HepG2 (cell line): ENCODE measurements at regions not wholly inside any gene's neighbourhood (a gene's known extent, or its start where the extent isn't known, plus 50 kb on each side); places are given as distances from the start of the nearest gene placed in this dataset.

ENCODE experiments used
- ATAC-seq: fragments of 200-7000 bp; cut with Tn5 transposase; 3 replicates; pipeline ENCODE4 v1.9.1; 2020; ENCODE audit warnings: mild to moderate bottlenecking, moderate library complexity
- BruUV-seq: library from RNA; stranded (reverse); fragments of 400-500 nt; replicated peaks from 2 replicates; lab custom pipeline; 2021; lab: Mats Ljungman, UMichigan
- CTCF ChIA-PET: fragments of 300-600 bp; formaldehyde crosslinking; extraction: SDS; loops from one replicate; lab custom pipeline; 2021; ENCODE audit warnings: low total read pairs, inconsistent platforms, low intra/inter-chr PET ratio; lab: Yijun Ruan, JAX
- POLR2A ChIA-PET: fragments of 350-600 bp; sonication (Branson Sonifier 250); formaldehyde crosslinking; loops from one replicate; lab custom pipeline; 2020; ENCODE audit warnings: antibody characterized with exemption, inconsistent platforms; lab: Yijun Ruan, JAX
- DNase-seq: peaks from one replicate; pipeline ENCODE4 v3.0.0-alpha.2; 2015; ENCODE audit warnings: low spot score
- FAIRE-seq: peaks from 3 replicates; lab custom pipeline; 2011; peaks lifted over from hg19 to GRCh38; lab: Jason Lieb, UNC
- H2AFZ ChIP-seq: one replicate; pipeline ENCODE4 v1.6.1; 2011; ENCODE audit warnings: low read length, inconsistent platforms
- H3K27ac ChIP-seq: fragments of 300-600 bp; 3 replicates; pipeline ENCODE4 v1.8.0; 2011; ENCODE audit warnings: mixed run types, mild to moderate bottlenecking, mixed read lengths, low read length, inconsistent platforms; ENCODE audit not compliant: insufficient read depth; ENCODE audit errors: extremely low read length
- H3K27me3 ChIP-seq, 2 experiments: fragments of 200-600 bp in 1 of 2; 2 replicates in 1 of 2; 3 replicates in 1 of 2; pipeline versions ENCODE4 v1.6.0 to v1.8.0; 2011; ENCODE audit warnings: low read length in 2 of 2, mild to moderate bottlenecking in 2 of 2, moderate library complexity in 2 of 2, inconsistent platforms in 1 of 2; ENCODE audit not compliant: insufficient read depth in 2 of 2, control insufficient read depth in 1 of 2
- H3K36me3 ChIP-seq, 2 experiments: fragments of 200-600 bp in 1 of 2; replicated peaks in 1 of 2; 2 replicates in 1 of 2; 3 replicates in 1 of 2; pipeline versions ENCODE4 v1.5.1 to v1.8.0; 2011; ENCODE audit warnings: low read length in 2 of 2, inconsistent platforms in 1 of 2; ENCODE audit not compliant: insufficient read depth in 2 of 2, control insufficient read depth in 1 of 2
- H3K4me1 ChIP-seq: 2 replicates; pipeline ENCODE4 v1.5.1; 2012; ENCODE audit warnings: low read length, inconsistent platforms; ENCODE audit not compliant: insufficient read depth
- H3K4me2 ChIP-seq: 2 replicates; pipeline ENCODE4 v1.6.0; 2011; ENCODE audit warnings: low read depth, low read length, inconsistent platforms
- H3K4me3 ChIP-seq, 3 experiments: fragments of 200-600 bp in 1 of 3; sonication (generic), shearing (Covaris generic) in 1 of 3; replicated peaks in 1 of 3; 2 replicates each; pipeline ENCODE4 v1.5.1; 2011 to 2016; ENCODE audit warnings: low read length in 3 of 3, inconsistent platforms in 2 of 3, low read depth in 2 of 3, mild to moderate bottlenecking in 2 of 3, control low read depth in 1 of 3, mixed read lengths in 1 of 3; ENCODE audit not compliant: insufficient read depth in 1 of 3
- H3K79me2 ChIP-seq: one replicate; pipeline ENCODE4 v1.6.1; 2011; ENCODE audit warnings: low read length, inconsistent platforms; ENCODE audit not compliant: insufficient read depth
- H3K9ac ChIP-seq: 2 replicates; pipeline ENCODE4 v1.6.0; 2011; ENCODE audit warnings: mild to moderate bottlenecking, low read depth, low read length, inconsistent platforms; ENCODE audit not compliant: insufficient read depth
- H3K9me3 ChIP-seq: 2 replicates; pipeline ENCODE4 v1.5.1; 2012; ENCODE audit warnings: mild to moderate bottlenecking, low read length
- H4K20me1 ChIP-seq: 2 replicates; pipeline ENCODE4 v1.6.0; 2011; ENCODE audit warnings: inconsistent platforms, mild to moderate bottlenecking, low read length, moderate library complexity; ENCODE audit not compliant: insufficient read depth
- ARHGAP35 ChIP-seq: sonication (generic); formaldehyde crosslinking; IDR thresholded peaks from 2 replicates; pipeline ENCODE4 v1.9.0; 2022; ENCODE audit warnings: mild to moderate bottlenecking, inconsistent platforms, moderate library complexity, missing genetic modification reagents, borderline replicate concordance
- ARNT2 ChIP-seq: sonication (generic); formaldehyde crosslinking; IDR thresholded peaks from 2 replicates; pipeline ENCODE4 v1.8.0; 2022; ENCODE audit warnings: mild to moderate bottlenecking, low read depth, missing genetic modification reagents, moderate library complexity
- CENPBD1 ChIP-seq: sonication (generic); formaldehyde crosslinking; IDR thresholded peaks from 2 replicates; pipeline ENCODE4 v1.8.0; 2022; ENCODE audit warnings: missing genetic modification reagents, low read depth, mild to moderate bottlenecking, borderline replicate concordance
- DPF2 ChIP-seq: sonication (generic); formaldehyde crosslinking; IDR thresholded peaks from 2 replicates; pipeline ENCODE4 v1.4.0; 2020; ENCODE audit warnings: mild to moderate bottlenecking, low read depth, missing genetic modification reagents, borderline replicate concordance
- PLSCR1 ChIP-seq: sonication (generic); formaldehyde crosslinking; IDR thresholded peaks from 2 replicates; pipeline ENCODE4 v1.5.0; 2020; ENCODE audit warnings: missing genetic modification reagents, mild to moderate bottlenecking, borderline replicate concordance
- SIX1 ChIP-seq: sonication (generic); formaldehyde crosslinking; IDR thresholded peaks from 2 replicates; pipeline ENCODE4 v1.4.0; 2020; ENCODE audit warnings: missing genetic modification reagents, borderline replicate concordance
- TP53 ChIP-seq: sonication (generic); formaldehyde crosslinking; conservative IDR thresholded peaks from 2 replicates; pipeline ENCODE4 v1.4.0; 2020; ENCODE audit warnings: missing genetic modification reagents
- ZNF562 ChIP-seq: sonication (generic); formaldehyde crosslinking; IDR thresholded peaks from 2 replicates; pipeline ENCODE4 v1.8.0; 2022; ENCODE audit warnings: missing genetic modification reagents, borderline replicate concordance
- ZNF773 ChIP-seq: sonication (generic); formaldehyde crosslinking; IDR thresholded peaks from 2 replicates; pipeline ENCODE4 v1.4.0; 2020; ENCODE audit warnings: missing genetic modification reagents, borderline replicate concordance
- ZNF777 ChIP-seq: sonication (generic); formaldehyde crosslinking; IDR thresholded peaks from 2 replicates; pipeline ENCODE4 v1.4.0; 2020; ENCODE audit warnings: missing genetic modification reagents
- WGBS: methylation state at CpG from one replicate; pipeline ENCODE4 v1.1.6; 2017; ENCODE audit warnings: low lambda C conversion rate; 5-methylcytosine and 5-hydroxymethylcytosine counted together
- in situ Hi-C: cut with HindIII; loops from 2 replicates; pipeline ENCODE4 v1.10.0; 2017; ENCODE audit warnings: low pct_unique_long_range_greater_than_20kb; ENCODE audit not compliant: extremely low pct_ligation_motif_present
- intact Hi-C: fragments of 100-400 bp; cut with micrococcal nuclease; formaldehyde crosslinking; loops from one replicate; pipeline ENCODE4 v1.10.0; 2022; ENCODE audit not compliant: unreplicated experiment

GRCh38 chr15:62272290-62272689 lies 107.2 kb upstream of the C2CD4B start (continued):
- TF ChIP-seq ARNT2 (CRISPR knock-in tag), result no peak
- TF ChIP-seq ZNF562 (CRISPR knock-in tag), result no peak
- TF ChIP-seq DPF2, result no peak

GRCh38 chr15:62275831-62276230 lies 110.7 kb upstream of the C2CD4B start:
- DNase-seq (no peak), FAIRE-seq (no peak), ATAC-seq (no peak)
- in situ Hi-C loops, result no loop called here
- Histone ChIP-seq H2AFZ (no peak overlapping the region), H3K4me3 (no peak overlapping the region), H3K27ac (no peak overlapping the region), H3K4me2 (no peak overlapping the region), H3K9ac (no peak overlapping the region), H3K9me3 (no peaks in the 10 kb centered on the region), H3K79me2 (no peaks in the 10 kb centered on the region), H3K4me1 (no peaks in the 10 kb centered on the region), H3K27me3 (peaks cover 0 to 19% of the 10 kb centered on the region in 2 experiments; a peak in 1 of 5 replicates), H3K36me3 (no peaks in the 10 kb centered on the region), H4K20me1 (no peaks in the 10 kb centered on the region)
- CTCF ChIA-PET, result no interaction called here
- POLR2A ChIA-PET, result no interaction called here
- TF ChIP-seq ARHGAP35 (CRISPR knock-in tag), result no peak
- no peak for TF ChIP-seq ZNF777 (CRISPR knock-in tag)
- TF ChIP-seq SIX1, result no peak
- TF ChIP-seq PLSCR1, result no peak
- no peak for TF ChIP-seq ZNF773 (CRISPR knock-in tag)
- no peak for TF ChIP-seq TP53 (CRISPR knock-in tag)
- TF ChIP-seq CENPBD1 (CRISPR knock-in tag), result no peak
- 2% methylated on average over 7 of the region's 7 CpGs for WGBS
- no TSS peak for BruUV-seq
- intact Hi-C loops, result no loop called here
